CD4-positive, alpha-beta T cell treated with Interleukin-2 at 100 ng/mL for 4 hours (primary cell): ENCODE measurements at regions not wholly inside any gene's neighbourhood (a gene's known extent, or its start where the extent isn't known, plus 50 kb on each side); places are given as distances from the start of the nearest gene placed in this dataset.
"Not testable (repeated sequence)": the region's sequence is repeated elsewhere in the genome, so short reads cannot be mapped to it uniquely, and the experiment has no call there.

Source experiments
- DNase-seq: peaks from one replicate; pipeline ENCODE4 v3.0.0-alpha.2; 2020; ENCODE audit warnings: low spot score

DNA sequence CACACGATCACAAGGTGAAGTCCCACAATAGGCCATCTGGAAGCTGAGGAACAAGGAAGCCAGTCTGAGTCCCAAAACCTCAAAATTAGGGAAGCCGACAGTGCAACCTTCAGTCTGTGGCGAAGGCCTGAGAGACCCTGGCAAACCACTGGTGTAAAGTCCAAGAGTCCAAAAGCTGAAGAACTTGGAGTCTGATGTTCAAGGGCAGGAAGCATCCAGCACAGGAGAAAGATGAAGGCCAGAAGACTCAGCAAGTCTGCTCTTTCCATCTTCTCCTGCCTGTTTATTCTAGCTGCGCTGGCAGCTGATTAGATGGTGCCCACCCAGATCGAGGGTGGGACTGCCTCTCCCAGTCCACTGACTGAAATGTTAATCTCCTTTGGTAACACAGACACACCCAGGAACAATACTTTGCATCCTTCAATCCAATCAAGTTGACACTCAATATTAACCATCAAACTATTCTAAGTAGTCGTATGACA, 112.3 kb downstream of the MYCN start:
- DNase-seq: not testable (repeated sequence)

GRCh38 chr2:16051841-16052564, 111.7 kb downstream of the MYCN start:
- no peak for DNase-seq

DNA sequence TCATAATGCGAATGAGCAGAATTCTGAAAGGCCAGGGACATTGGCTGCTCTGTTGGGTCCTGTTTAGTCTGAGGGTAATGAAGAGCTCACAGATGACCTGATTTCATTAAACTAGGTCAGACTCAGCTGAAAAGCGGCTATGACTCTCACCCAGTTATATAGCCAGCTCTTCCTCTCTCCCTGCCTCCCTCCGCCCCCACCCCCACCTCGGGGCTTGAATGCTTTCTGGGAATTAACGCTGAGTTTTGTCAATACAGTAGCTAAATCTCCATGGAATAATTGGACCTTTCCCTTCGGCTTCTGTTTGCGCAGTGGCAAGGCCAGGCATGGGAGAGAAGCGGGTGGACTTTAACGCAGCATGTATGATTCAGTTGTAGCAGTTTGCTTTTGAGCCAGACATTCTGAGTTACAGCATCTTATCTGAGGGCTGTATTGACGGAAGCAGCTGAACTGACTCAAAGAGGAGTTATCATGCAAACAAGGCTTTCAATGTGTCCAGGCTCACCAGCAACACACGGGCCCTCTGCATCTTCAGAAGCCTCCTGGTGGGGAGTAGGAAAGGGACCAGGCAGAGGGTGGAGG, 110.6 kb downstream of the MYCN start:
- DNase-seq: no peak

DNA sequence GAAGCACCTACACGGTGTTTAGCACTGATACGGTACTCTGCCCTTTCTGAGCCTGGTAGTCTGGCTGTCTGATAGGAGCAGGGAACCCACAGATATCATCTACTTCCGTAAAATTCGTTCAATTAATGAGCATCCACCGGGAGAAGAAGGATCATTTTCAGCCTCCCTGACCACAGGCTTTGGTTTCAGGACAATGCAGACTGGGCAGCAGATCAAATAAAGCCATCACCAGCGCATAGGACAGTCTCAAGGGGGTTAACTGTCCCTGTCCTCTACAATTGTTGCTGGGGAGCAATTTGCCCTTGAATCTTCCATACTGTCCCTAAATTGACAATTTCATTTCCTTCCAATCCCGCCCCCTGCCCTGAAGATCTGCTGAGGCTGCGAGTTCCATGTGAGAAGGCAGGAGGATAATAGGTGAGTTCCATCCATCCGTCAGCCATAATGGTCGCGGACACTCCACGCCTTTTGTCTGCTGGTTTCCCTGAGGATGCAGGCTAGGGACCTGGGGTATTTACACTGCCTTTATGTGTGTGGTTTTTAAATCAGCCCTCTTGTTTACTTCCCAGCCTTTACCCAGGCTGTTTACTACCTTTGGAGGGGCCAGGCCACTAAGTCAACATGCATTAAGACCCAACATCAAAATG, 110.0 kb downstream of the MYCN start:
- no peak for DNase-seq

DNA sequence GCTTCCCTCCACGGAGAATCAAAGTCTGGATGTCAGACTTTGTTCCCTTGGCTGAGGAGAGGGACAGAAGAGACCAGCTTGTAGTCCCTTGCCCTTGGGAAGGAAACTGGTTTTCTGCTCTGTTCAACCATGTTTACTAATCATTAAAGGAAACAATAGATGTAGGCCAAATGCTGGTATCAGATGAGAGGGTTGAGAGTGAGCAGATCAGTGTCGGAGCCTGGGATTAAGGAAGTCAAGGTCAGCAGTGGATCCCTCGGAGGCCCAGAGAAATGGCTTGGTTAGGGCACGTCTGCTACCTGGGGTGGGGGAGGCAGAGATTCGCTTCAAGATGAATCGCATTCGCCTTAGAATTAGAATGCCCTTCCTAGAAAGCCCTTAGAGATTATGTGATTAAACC, 109.1 kb downstream of the MYCN start:
- no peak for DNase-seq

- no peak for DNase-seq
Measured at GRCh38 chr2:16048466-16048865, 108.1 kb downstream of the MYCN start.

- DNase-seq: no peak
Measured at GRCh38 chr2:16047701-16048100, 107.4 kb downstream of the MYCN start.

DNA sequence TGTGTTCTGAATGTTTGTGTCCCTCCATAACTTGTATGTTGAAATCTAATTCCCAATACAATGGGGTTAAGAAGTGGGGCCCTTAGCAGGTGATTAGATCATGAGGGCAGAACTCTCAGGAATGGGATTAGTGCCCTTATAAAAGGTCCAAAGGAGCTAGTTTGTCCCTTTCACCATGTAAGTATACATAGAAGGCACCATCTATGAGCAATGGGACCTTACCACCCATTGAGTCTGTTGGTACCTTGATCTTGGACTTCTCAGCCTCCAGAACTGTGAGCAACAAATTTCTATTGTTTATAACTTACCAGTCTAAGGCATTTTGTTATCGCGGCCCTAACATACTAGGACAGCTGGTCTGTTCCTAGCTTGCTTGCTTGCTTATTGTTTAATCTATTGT, 106.3 kb downstream of the MYCN start:
- DNase-seq: no peak

DNA sequence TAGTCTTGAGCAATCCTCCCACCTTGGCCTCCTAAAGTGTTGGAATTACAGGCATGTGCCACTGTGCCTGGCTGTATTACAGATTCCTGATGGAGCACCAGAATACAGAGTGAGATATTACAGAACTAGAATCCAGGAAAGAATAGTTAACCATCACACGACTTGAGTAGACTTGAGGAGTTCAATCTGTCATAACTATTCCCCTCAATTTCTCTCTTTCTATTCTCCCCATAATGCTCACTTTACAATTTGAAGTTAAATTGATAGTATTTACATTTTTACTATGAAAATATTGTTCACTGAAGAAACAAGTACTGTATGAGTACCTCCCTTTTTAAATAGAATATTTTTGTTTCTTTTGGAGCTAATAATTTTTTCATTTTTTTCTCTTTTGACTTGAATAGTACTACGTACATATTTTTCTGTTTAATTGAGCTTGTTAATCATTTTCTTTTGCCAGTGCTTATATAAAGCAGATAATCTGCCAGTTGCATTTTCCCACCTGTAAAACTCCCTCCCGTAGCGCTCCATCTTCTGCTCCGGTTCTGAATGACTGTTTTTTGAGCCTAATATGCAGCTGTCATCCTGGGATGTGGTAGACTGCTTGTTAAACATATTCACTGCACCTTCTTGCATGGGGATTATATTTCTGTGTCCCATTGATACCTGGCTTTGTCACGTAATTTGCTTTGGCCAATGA, 105.5 kb downstream of the MYCN start:
- no peak for DNase-seq

GRCh38 chr2:16044946-16045456, 104.7 kb downstream of the MYCN start:
- DNase-seq: no peak

DNA sequence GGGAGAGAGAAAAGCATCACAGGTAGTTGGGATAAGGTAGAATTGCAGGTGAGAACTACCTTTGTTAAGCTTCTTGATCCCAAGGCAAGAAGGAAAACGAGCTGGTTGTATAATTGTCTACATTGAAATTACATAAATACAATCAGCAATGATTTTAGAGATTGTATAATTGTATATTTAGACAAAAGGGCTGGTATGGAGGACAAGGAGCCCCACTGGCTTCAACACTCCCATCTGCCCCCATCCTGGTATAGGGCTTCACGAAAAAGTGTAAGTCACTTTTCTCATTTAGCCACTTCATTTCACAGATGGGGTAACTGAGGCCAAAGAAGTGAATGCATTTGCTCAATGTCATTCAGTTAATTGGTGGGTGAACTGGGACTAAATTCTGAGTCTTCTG, 103.3 kb downstream of the MYCN start:
- no peak for DNase-seq

DNA sequence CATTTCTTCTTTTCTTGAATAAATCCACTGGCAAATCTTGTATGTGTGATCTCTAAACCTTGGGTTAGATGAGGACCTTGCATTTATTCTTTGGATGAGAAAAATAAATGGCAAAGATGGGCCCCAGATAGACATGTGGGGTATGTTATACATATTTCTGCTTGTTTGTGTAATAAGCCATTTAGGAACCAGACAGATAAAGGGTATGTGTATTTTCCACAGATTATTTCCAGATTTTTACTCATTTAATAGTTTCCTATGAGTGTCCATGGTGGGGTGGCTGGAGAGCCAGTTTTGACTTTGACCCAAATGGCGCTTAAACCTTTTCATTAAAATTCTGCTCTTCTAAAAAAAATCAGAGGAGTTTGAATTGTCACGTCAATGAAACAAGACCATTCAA, 102.8 kb downstream of the MYCN start:
- DNase-seq: no peak

GRCh38 chr2:16042201-16042700, 101.9 kb downstream of the MYCN start:
- DNase-seq: no peak

DNA sequence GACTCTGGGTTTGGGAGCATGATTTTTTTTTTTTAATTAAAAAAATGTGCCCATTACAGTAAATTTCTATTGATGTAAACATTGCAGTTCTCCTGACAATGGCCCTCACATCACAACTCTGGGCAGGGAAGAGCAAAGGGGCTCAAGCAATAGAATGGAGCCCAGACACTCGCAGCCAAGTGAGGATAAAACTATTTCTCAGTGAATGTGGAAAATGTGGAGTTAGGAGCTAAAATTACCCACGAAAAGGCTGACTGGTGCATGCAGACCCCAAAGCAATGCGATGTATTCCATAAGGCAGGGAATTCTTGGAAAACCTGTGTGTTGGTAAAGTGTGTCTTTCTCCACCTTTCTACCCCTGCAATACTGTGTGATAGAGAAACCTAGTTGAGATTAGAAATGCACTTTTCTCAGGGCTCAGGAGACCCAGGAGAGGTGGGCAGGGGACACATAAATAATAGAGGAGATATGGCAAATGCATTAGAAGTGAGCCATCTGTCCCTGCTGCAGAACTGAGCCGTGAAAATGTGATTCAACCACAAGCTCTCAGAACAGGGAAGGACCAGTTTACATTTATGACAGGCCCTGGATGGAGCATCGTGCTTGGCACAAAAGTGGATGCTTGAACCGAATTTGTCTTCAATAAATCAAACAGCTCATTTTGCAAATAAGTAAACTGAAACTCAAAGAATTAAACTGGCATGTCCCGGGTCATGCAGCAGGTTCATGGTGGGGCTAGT, 100.1 kb downstream of the MYCN start:
- DNase-seq: no peak

DNA sequence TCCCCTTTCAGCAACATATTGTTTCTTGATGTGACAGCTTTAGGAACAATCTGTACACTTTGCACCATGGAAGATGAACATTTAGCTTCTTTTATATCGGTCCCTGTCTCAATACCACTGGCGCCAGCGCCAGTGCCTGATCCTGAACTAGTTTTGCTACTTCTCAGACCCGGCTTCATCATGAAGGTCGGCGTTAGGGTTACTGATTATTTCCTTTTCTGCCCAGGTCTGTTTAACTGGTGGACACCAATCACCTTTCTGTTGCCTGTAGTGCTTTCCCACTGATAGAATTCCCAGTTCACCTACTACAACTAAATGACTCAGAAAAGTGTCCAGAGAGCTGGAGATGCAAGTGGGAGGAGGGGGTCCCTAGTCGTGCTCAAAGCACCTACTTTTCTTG, 99.5 kb downstream of the MYCN start:
- DNase-seq: no peak

DNA sequence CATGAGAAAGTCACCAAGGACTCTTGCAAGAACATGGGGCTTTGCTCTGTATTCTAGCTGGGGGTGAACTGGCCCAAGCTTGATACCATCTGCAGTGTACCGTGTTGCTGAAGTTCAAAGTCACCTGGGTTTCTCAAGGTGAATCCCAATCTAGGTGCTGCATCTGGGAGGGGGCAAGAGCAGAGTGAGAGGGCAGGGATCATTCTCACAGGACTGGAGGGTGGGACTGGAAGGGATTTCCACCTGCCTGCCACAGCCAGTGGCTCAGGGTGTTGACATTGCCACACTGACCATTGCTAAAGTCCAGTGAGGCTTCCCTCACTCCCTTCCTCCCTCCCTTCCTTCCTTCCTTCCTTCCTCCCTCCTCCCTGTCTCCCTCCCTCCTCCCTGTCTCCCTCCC, 98.7 kb downstream of the MYCN start:
- no peak for DNase-seq

DNA sequence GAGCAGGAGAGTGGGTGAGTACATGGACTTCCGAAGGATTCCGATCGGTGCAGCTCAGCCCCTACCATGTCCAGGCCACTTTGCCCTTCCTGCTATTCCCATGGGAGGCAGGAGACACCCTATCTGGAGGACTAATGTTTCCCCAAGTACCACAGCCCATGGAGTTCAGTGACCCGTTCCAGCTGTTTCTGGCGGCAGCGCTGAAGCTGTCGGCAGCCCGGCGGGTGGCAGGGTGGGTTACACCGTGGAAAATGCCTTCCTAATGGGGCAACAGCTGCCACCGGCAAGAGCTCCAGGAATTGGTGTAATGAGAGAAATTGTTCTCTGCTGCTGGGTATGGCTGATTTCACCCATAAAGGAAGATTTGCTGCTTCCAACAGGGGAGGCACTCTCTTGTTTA, 98.3 kb downstream of the MYCN start:
- no peak for DNase-seq

DNA sequence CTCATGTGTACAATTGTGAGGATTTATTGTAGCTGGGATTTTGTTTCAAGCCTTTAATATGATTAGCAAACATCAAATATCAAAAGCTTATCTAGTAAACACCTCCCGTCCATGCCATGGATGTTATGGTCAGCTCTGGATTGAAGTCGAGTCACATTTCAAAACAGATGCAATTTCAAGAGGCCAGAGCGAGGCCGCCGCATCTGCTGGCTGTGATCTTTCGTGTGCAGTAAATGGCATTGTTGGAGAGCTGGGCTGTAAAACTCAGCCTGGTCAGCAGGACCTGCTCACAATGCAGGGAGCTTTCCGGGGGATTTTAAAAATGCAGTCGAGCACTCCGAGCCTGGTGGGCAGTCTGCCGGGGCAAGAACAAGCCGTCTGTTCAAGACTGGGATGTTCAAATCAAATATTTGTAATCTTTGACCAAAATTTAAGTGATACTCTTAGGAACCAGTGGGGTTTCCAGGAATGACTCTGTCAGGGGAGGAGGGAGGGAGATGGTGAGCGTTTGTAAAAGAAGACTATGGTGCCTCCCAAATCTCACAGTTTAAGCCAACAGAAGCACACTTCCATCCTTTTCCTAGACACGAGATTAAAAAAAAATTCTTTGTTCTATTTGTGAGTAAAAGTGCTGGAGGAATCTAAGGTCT, 97.6 kb downstream of the MYCN start:
- no peak for DNase-seq

- DNase-seq: no peak
Measured at GRCh38 chr2:16036951-16037350, 96.6 kb downstream of the MYCN start.

DNA sequence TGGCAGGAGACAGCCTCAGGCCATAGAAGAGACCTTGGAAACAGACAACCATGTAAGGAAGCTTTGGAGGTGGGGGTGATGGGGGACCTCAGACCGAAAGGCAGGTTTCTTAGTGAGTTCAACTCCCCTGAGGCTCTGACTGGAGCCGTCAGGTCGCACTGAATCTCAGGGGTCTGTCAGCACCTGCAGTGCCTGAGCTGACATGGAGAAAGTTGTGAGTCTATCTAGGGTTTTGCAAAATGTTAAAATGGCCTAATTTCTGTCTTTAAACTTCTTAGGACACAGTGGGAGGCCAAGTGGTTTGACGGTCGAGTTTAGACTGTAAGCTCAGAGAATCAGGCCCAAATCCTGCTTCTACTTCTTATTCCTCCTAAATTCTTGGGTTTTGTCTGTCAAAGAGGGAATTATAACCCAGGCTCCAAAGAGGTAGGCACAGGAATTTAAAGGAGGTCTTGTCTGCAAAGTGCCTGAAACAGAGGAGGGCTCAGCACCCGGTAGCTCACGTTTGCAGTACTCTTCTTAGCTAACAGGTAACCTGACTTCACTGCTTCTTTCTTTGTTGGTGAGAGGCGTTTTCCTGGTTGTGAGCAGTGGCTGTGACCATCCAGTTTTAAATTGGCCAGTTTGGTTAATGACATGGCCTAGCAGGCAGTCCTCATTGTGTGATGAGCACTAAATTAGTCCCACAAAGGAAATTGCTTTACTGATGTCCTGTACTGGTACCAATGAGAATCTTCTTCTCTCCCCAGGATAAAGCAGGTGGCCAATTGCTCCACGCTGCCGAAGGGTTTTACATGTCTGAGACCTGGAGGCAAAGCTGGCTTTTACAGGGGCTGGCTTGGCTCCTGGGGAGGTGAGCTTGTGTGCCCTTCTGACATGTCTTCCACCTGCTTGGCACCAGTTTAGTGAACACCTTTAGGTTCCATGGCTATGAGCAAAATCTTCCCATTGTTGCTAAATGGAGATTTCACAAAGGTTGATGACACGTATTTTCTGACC, 95.7 kb downstream of the MYCN start:
- no peak for DNase-seq
